Neural cell (in vitro differentiated cells): ENCODE measurements at regions not wholly inside any gene's neighbourhood (a gene's known extent, or its start where the extent isn't known, plus 50 kb on each side); places are given as distances from the start of the nearest gene placed in this dataset.

ENCODE experiments used
- CTCF ChIP-seq: fragments of 450-650 bp; IDR thresholded peaks from 2 replicates; pipeline ENCODE4 v1.5.1; 2014; ENCODE audit warnings: antibody characterized with exemption, mild to moderate bottlenecking, moderate library complexity; ENCODE audit not compliant: poor library complexity, severe bottlenecking
- MXI1 ChIP-seq: fragments of 450-650 bp; conservative IDR thresholded peaks from 2 replicates; pipeline ENCODE4 v1.6.1; 2014; ENCODE audit warnings: antibody characterized with exemption, mild to moderate bottlenecking; ENCODE audit not compliant: poor library complexity, severe bottlenecking
- SMC3 ChIP-seq: fragments of 450-650 bp; conservative IDR thresholded peaks from 2 replicates; pipeline ENCODE4 v1.6.1; 2014; ENCODE audit warnings: antibody characterized with exemption, mild to moderate bottlenecking, moderate library complexity; ENCODE audit not compliant: poor library complexity

GRCh38 chr13:31048521-31048920 lies 113.2 kb downstream of the HSPH1 start:
- TF ChIP-seq MXI1 (no peak), CTCF (no peak), SMC3 (no peak)
